B cell (primary cell): ENCODE measurements at regions not wholly inside any gene's neighbourhood (a gene's known extent, or its start where the extent isn't known, plus 50 kb on each side); places are given as distances from the start of the nearest gene placed in this dataset.

Experiments
- ATAC-seq: fragments of 200-7000 bp; cut with Tn5 transposase; one replicate; pipeline ENCODE4 v1.10.0; 2021; ENCODE audit warnings: low read depth, mild to moderate bottlenecking, moderate number of reproducible peaks, moderate library complexity
- CTCF ChIA-PET: fragments of 350-600 bp; sonication (Branson Sonifier 250); formaldehyde crosslinking; loops from one replicate; lab custom pipeline; 2021; ENCODE audit warnings: antibody characterized with exemption, inconsistent platforms; lab: Charles Lee
- POLR2A ChIA-PET: fragments of 350-600 bp; sonication (Branson Sonifier 250); formaldehyde crosslinking; loops from one replicate; lab custom pipeline; 2021; ENCODE audit warnings: antibody characterized with exemption; lab: Charles Lee
- DNase-seq: peaks from one replicate; pipeline ENCODE4 v3.0.0; 2013
- H2AFZ ChIP-seq: 2 replicates; pipeline ENCODE4 v1.6.1; 2012; ENCODE audit warnings: mild to moderate bottlenecking, low read depth, low read length; ENCODE audit not compliant: insufficient read depth, poor library complexity, severe bottlenecking
- H3K27ac ChIP-seq, 2 donors: 1 replicate in 1 of 2; 2 replicates in 1 of 2; pipeline ENCODE4 v1.5.1; 2012 to 2013; ENCODE audit warnings: low read length in 2 of 2, mild to moderate bottlenecking in 2 of 2, moderate library complexity in 1 of 2
- H3K27me3 ChIP-seq, 4 experiments: fragments of 200-600 bp in 1 of 4; sonication (generic) in 1 of 4; replicated peaks in 1 of 4; 1 replicate in 2 of 4; 2 replicates in 2 of 4; pipeline versions ENCODE4 v1.6.1 to v1.7.0; 2013 to 2016; ENCODE audit warnings: low read length in 3 of 4, mild to moderate bottlenecking in 2 of 4, mixed read lengths in 1 of 4, moderate library complexity in 1 of 4; ENCODE audit not compliant: insufficient read depth in 4 of 4, control insufficient read depth in 3 of 4; ENCODE audit errors: control extremely low read depth in 1 of 4
- H3K36me3 ChIP-seq, 2 experiments: replicated peaks in 1 of 2; 1 replicate in 1 of 2; 2 replicates in 1 of 2; pipeline versions ENCODE4 v1.6.1 to v1.7.1; 2013; ENCODE audit warnings: low read length in 1 of 2; ENCODE audit not compliant: insufficient read depth in 2 of 2, control insufficient read depth in 1 of 2; ENCODE audit errors: control extremely low read depth in 1 of 2, extremely low read depth in 1 of 2
- H3K4me1 ChIP-seq, 2 donors: fragments of 200-600 bp in 1 of 2; sonication (generic) in 1 of 2; 1 replicate in 1 of 2; 2 replicates in 1 of 2; pipeline versions ENCODE4 v1.5.1 to v1.6.1; 2013 to 2017; ENCODE audit warnings: low read length in 2 of 2; ENCODE audit not compliant: control insufficient read depth in 2 of 2, insufficient read depth in 2 of 2
- H3K4me2 ChIP-seq: replicated peaks from 2 replicates; pipeline ENCODE3; 2012; ENCODE audit warnings: mild to moderate bottlenecking, low read depth, low read length; ENCODE audit not compliant: poor library complexity, severe bottlenecking
- H3K4me3 ChIP-seq, 5 experiments: fragments of 200-600 bp in 1 of 5; sonication (generic) in 1 of 5; 1 replicate in 3 of 5; 2 replicates in 2 of 5; pipeline versions ENCODE4 v1.5.1 to v1.7.0; 2011 to 2016; ENCODE audit warnings: low read length in 4 of 5, mild to moderate bottlenecking in 4 of 5, low read depth in 2 of 5, control low read depth in 1 of 5, moderate library complexity in 1 of 5; ENCODE audit not compliant: insufficient read depth in 1 of 5; ENCODE audit errors: control extremely low read depth in 1 of 5, extremely low read depth in 1 of 5
- H3K79me2 ChIP-seq: fragments of 200-600 bp; sonication (generic); one replicate; pipeline ENCODE4 v1.6.0; 2016; ENCODE audit warnings: low read length; ENCODE audit not compliant: control insufficient read depth, insufficient read depth
- H3K9ac ChIP-seq: fragments of 200-600 bp; sonication (generic); 2 replicates; pipeline ENCODE4 v1.6.1; 2017; ENCODE audit warnings: mild to moderate bottlenecking, low read length, moderate library complexity
- H3K9me3 ChIP-seq, 3 donors: one replicate each; pipeline versions ENCODE4 v1.6.1 to v1.7.1; 2013; ENCODE audit warnings: low read length in 2 of 3; ENCODE audit not compliant: control insufficient read depth in 2 of 3, insufficient read depth in 1 of 3; ENCODE audit errors: control extremely low read depth in 1 of 3
- H4K20me1 ChIP-seq: 2 replicates; pipeline ENCODE4 v1.6.0; 2012; ENCODE audit warnings: mild to moderate bottlenecking, low read length; ENCODE audit not compliant: insufficient read depth, control insufficient read depth, poor library complexity, severe bottlenecking
- H3K27ac Mint-ChIP-seq: one replicate; pipeline ENCODE4 v1.8.0; 2021; ENCODE audit warnings: mixed read lengths
- H3K27me3 Mint-ChIP-seq: one replicate; pipeline ENCODE4 v1.8.0; 2021; ENCODE audit warnings: mixed read lengths
- H3K4me1 Mint-ChIP-seq: one replicate; pipeline ENCODE4 v1.8.0; 2021; ENCODE audit warnings: mixed read lengths
- H3K4me3 Mint-ChIP-seq: one replicate; pipeline ENCODE4 v1.8.0; 2021; ENCODE audit warnings: mixed read lengths
- H3K9me3 Mint-ChIP-seq: one replicate; pipeline ENCODE4 v1.8.0; 2022; ENCODE audit warnings: mixed read lengths; ENCODE audit not compliant: insufficient read depth
- EZH2 ChIP-seq: IDR thresholded peaks from 2 replicates; pipeline ENCODE4 v1.6.1; 2012; ENCODE audit warnings: borderline replicate concordance, low read depth, mild to moderate bottlenecking, moderate library complexity, low read length; ENCODE audit not compliant: insufficient read depth, poor library complexity, severe bottlenecking
- WGBS: methylation state at CpG from one replicate; pipeline ENCODE4 v1.1.5; 2013; ENCODE audit warnings: missing lambda C conversion rate; ENCODE audit not compliant: insufficient coverage; 5-methylcytosine and 5-hydroxymethylcytosine counted together
- intact Hi-C: fragments of 100-400 bp; cut with micrococcal nuclease; formaldehyde crosslinking; loops from one replicate; pipeline ENCODE4 v1.10.0; 2022
- TF ChIP-seq, protein P1 (sequence below): fragments of 200-600 bp; IDR thresholded peaks from one replicate; pipeline ENCODE4 v1.8.0; 2022; ENCODE audit warnings: antibody characterized with exemption, mild to moderate bottlenecking

GRCh38 chr4:90027565-90027964 is 99.6 kb upstream of the CCSER1 start:
- ChIA-PET CTCF (interaction anchor here (3.4 kb wide), 1 partner anchor 266 kb away, joined by 24 read pairs; no protein-coding TSS in a partner anchor), POLR2A (no interaction called here)
- peak overlapping the region; percentile 10 for H3K27ac Mint-ChIP-seq
- Histone ChIP-seq H3K27ac (peak overlapping the region; percentile 39 to 43), H3K4me3 (peak overlapping the region in 1 of 5 experiments; percentile 40), H3K9ac (no peak overlapping the region), H4K20me1 (no peaks in the 10 kb centered on the region), H3K4me2 (peak overlapping the region; percentile 54), H3K79me2 (no peaks in the 10 kb centered on the region), H3K27me3 (no peaks in the 10 kb centered on the region), H3K9me3 (no peaks in the 10 kb centered on the region), H2AFZ (no peak overlapping the region), H3K4me1 (peaks cover 19 to 33% of the 10 kb centered on the region in 2 donors), H3K36me3 (no peaks in the 10 kb centered on the region)
- intact Hi-C loops: loop anchor here (1.0 to 5.0 kb wide), 2 partner anchors 45 to 100 kb away; partner anchors contain the start of gene CCSER1
- ATAC-seq (peak; percentile 75), DNase-seq (peak; percentile 68)
- H3K4me1 Mint-ChIP-seq: peaks cover 31% of the 10 kb centered on the region
- H3K27me3 Mint-ChIP-seq: no peaks in the 10 kb centered on the region
- TF ChIP-seq EZH2: no peak
- TF ChIP-seq, protein P1, sequence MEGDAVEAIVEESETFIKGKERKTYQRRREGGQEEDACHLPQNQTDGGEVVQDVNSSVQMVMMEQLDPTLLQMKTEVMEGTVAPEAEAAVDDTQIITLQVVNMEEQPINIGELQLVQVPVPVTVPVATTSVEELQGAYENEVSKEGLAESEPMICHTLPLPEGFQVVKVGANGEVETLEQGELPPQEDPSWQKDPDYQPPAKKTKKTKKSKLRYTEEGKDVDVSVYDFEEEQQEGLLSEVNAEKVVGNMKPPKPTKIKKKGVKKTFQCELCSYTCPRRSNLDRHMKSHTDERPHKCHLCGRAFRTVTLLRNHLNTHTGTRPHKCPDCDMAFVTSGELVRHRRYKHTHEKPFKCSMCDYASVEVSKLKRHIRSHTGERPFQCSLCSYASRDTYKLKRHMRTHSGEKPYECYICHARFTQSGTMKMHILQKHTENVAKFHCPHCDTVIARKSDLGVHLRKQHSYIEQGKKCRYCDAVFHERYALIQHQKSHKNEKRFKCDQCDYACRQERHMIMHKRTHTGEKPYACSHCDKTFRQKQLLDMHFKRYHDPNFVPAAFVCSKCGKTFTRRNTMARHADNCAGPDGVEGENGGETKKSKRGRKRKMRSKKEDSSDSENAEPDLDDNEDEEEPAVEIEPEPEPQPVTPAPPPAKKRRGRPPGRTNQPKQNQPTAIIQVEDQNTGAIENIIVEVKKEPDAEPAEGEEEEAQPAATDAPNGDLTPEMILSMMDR: no peak
- H3K9me3 Mint-ChIP-seq: no peaks in the 10 kb centered on the region
- peak overlapping the region; percentile 26 for H3K4me3 Mint-ChIP-seq
- no CpG with 5 or more reads among the region's 2 CpGs for WGBS

DNA sequence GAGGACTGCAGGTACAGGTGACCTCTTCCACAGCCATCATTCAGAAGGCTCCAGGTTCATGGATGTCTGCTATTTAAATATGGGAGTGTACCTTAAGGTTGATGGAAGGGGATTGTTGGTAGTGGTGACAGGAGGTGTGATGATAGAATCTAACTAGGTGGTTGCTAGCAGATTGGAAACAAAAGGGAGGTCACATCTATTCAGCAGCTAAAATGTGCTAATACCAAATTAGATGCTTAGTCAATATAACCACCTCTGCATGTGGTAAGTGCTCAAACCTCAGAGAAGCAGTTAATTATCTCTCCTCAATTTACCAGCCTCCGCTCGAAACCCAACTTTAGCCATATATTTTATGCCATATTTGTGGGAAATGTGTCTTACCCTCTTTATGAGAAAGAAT is 98.7 kb upstream of the CCSER1 start:
- H3K27ac Mint-ChIP-seq: no peak overlapping the region

More for the DNA sequence above, 98.7 kb upstream of the CCSER1 start:
- no peaks in the 10 kb centered on the region for H3K79me2 ChIP-seq
- ATAC-seq: no peak
- no peak overlapping the region for H3K9ac ChIP-seq
- intact Hi-C loops: loop anchor here (5.0 kb wide), 1 partner anchor 44 kb away; no protein-coding TSS in a partner anchor
- H3K9me3 ChIP-seq: no peaks in the 10 kb centered on the region
- TF ChIP-seq, protein P1: no peak
- no peak for TF ChIP-seq EZH2
- POLR2A ChIA-PET: interaction anchor here (0.6 kb wide), 1 partner anchor 20 kb away, joined by 8 read pairs; no protein-coding TSS in a partner anchor
- peaks cover 5% of the 10 kb centered on the region for H3K27me3 Mint-ChIP-seq
- no peak overlapping the region for H3K4me3 Mint-ChIP-seq
- H3K27ac ChIP-seq: no peak overlapping the region
- no CpG with 5 or more reads among the region's 2 CpGs for WGBS
- no peak for DNase-seq
- peaks cover 31% of the 10 kb centered on the region for H3K4me1 Mint-ChIP-seq
- H3K4me1 ChIP-seq: peaks cover 19 to 33% of the 10 kb centered on the region in 2 donors
- no peaks in the 10 kb centered on the region for H3K27me3 ChIP-seq
- no peaks in the 10 kb centered on the region for H4K20me1 ChIP-seq
- H3K4me3 ChIP-seq: no peak overlapping the region
- CTCF ChIA-PET: no interaction called here
- H3K9me3 Mint-ChIP-seq: no peaks in the 10 kb centered on the region
- H3K4me2 ChIP-seq: peak overlapping the region; percentile 54
- H3K36me3 ChIP-seq: no peaks in the 10 kb centered on the region
- H2AFZ ChIP-seq: no peak overlapping the region
